ENCODE measurements at regions not wholly inside any gene's neighbourhood (a gene's known extent, or its start where the extent isn't known, plus 50 kb on each side); places are given as distances from the start of the nearest gene placed in this dataset.
"Not testable (repeated sequence)": the region's sequence is repeated elsewhere in the genome, so short reads cannot be mapped to it uniquely, and the experiment has no call there.

GRCh38 chr2:211141646-211142045 lies 585.2 kb downstream of the CPS1 start:
- DNase-seq, result no peak

GRCh38 chr2:211144078-211144477 lies 587.7 kb downstream of the CPS1 start:
- DNase-seq, result no peak

- DNase-seq, result no peak
Measured at GRCh38 chr2:211144974-211145665, 588.7 kb downstream of the CPS1 start.

DNA sequence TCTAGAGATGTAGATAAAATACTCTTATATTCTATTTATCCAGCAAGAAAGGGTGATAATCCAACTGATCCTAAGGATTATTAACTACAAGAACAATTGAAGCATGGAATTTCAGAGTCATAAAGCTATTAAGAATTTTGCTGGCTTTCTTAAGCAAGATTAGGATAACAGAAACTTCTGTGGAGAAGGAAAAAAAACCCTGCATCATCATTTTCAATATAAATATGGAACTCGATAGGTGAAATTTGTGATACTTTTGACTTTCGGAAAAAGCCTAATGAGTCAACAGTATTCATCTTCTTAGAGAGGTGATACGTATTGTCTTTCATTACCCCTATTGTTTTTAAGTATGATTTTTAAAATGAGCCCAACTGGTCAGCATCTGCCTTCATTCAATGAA lies 593.3 kb downstream of the CPS1 start:
- DNase-seq, result no peak

GRCh38 chr2:211157211-211157610 lies 600.8 kb downstream of the CPS1 start:
- no peak for DNase-seq

- peak; percentile 59 to 65 (median 63) for DNase-seq
Measured at GRCh38 chr2:211157856-211158463, 601.6 kb downstream of the CPS1 start.

GRCh38 chr2:211159972-211160371 lies 603.6 kb downstream of the CPS1 start:
- no peak for DNase-seq

DNA sequence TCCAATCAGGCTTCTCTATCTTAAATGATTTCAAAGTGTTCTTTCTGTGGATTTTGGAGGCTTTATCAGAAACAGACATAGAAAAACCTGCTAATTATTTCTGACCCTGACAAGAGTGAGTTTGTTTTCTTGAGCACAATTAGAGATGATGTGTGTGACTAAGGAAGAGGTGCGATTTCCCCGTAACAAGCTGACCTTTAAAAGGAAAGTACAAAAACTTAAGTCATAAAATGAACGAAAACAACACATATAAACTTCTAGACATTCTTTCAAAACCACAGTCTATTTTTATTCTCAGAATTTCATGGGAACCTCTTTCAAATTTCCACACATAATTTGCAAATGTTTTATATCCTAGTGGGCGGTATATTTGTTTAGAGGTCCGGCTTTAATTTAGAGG lies 604.8 kb downstream of the CPS1 start:
- DNase-seq, result no peak

DNA sequence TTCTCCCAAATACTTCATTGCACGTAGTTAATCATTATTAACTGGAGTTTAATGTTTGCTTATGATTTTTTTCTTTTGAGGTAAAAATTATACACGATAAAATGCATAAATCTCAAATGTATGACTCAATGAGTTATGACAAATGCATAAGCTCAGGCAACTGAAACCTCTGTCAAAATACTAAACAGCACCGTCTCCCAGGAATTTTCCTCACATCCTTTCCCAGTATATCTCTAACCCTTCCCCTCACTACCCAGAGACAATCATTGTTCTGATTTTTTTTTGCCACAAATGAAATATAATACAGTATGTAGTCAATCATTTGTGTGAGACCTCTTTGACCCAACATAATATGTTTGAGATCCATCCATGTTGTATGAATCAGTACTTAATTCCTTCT lies 606.5 kb downstream of the CPS1 start:
- no peak for DNase-seq

- no peak for DNase-seq
Measured at GRCh38 chr2:211170843-211171242, 614.4 kb downstream of the CPS1 start.

GRCh38 chr2:211174021-211174420 lies 617.6 kb downstream of the CPS1 start:
- no peak for DNase-seq

- DNase-seq, result no peak
Measured at GRCh38 chr2:211174631-211175030, 618.2 kb downstream of the CPS1 start.

DNA sequence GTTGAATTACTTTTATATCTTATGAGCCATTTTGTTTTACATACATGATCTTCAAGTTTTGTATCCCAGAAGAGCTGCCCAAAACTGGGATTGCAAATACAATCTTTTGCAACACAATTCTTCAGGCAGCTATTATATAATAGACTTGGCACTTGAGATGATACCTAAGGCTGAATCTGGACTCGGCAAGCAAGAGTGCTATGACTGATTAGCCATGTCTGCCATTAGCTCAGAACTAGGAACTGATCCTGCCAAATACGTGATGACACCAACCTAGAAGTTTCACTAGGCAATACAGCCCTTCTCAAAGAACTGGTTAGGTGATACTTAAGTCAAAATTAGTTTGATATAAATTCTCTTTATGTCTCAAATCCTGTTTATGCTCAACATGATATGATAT lies 619.6 kb downstream of the CPS1 start:
- no peak for DNase-seq

GRCh38 chr2:211176514-211177141 lies 620.2 kb downstream of the CPS1 start:
- DNase-seq, result no peak

DNA sequence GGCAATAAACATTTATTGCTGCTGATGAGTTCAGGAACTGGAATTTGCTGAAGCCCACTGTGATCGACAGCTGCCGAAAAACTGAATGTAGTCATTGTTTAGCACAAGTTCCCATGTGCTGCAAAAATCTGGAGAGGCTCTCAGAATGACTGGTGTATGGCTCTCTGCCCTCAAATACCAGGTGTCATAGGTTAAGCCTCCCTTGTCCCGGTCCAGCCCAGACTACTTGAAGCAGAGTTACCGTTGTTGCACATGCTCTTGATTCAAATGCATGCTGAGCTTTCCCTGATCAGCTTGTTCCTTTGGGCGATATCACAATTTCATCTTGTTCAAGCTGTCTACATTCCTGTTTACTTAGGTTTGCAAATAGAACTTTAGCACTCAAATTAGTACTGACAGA lies 625.2 kb downstream of the CPS1 start:
- DNase-seq, result peak; percentile 0 to 29 (median 3)

- DNase-seq, result no peak
Measured at GRCh38 chr2:211187602-211188001, 631.2 kb downstream of the CPS1 start.

- DNase-seq, result no peak
Measured at GRCh38 chr2:211203986-211204385, 647.6 kb downstream of the CPS1 start.

DNA sequence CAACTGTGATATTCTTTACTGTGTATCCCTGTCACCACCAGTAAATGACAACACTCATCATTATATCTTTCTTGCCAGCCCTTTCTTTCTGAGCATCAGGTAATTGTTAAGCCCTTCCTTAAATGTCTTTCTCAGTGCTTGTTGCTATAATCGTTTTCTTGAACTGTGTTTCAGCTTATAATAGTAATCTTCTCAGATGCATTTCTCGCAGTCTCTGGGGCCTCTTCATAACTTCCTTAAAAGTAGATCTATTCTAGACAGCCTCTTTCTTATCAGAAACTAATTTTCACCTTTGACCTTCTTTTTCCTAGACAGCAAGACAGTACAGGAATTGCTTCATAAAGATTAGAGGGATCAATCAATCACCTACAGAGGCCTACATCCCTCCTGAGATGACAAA lies 648.1 kb downstream of the CPS1 start:
- DNase-seq, result no peak

- DNase-seq, result no peak
Measured at GRCh38 chr2:211204902-211205301, 648.5 kb downstream of the CPS1 start.

DNA sequence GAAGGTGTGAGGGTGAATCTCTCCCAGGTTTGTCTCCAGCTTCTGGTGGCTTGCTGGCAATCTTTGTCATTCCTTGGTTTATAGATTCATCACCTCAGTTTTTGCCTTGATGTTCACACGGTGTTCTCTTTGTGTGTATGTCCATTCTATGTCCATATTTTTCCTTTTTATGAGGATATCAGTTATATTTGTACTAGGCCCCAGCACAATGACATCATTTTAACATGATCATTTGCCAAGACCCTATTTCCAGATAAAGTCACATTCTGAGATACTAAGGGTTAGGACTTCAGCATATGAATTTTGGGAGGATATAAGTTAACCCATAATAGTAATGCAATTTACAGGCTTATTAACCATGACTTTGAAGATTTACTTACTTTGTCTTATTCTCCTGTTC lies 649.0 kb downstream of the CPS1 start:
- DNase-seq, result no peak

GRCh38 chr2:211205836-211206235 lies 649.4 kb downstream of the CPS1 start:
- no peak for DNase-seq

- no peak for DNase-seq
Measured at GRCh38 chr2:211216221-211216620, 659.8 kb downstream of the CPS1 start.

DNA sequence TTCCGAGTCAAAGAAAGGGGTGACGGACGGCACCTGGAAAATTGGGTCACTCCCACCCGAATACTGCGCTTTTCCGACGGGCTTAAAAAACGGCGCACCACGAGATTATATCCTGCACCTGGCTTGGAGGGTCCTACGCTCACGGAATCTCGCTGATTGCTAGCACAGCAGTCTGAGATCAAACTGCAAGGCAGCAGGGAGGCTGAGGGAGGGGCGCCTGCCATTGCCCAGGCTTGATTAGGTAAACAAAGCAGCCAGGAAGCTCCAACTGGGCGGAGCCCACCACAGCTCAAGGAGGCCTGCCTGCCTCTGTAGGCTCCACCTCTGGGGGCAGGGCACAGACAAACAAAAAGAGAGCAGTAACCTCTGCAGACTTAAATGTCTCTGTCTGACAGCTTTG lies 663.1 kb downstream of the CPS1 start:
- DNase-seq, result not testable (repeated sequence)

GRCh38 chr2:211225784-211226183 lies 669.4 kb downstream of the CPS1 start:
- no peak for DNase-seq

Data from muscle of back (tissue), 3 donors.